ENCODE measurements at regions not wholly inside any gene's neighbourhood (a gene's known extent, or its start where the extent isn't known, plus 50 kb on each side); places are given as distances from the start of the nearest gene placed in this dataset.

DNA sequence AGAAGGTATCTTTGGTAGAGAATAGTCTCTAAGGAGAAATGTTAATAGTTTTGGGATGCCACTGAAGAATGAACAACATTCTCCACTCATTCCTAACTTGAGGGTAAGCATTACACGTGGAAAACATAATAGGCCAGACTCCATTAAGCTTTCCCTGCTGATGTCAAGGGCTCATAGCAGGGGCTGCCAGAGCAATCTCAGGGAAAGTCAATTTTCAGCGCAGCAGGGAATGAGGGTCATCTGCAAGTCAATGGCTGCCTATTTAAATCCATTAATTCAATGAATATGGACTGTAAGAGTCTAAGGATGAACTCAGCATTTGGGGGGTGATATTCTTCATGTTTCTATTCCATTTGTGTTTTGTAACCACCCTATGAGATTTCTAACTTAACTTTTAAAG, 144.2 kb upstream of the ARL4C start:
- H4K20me1 ChIP-seq (ENCODE audit: control insufficient read depth, insufficient read depth) = no peaks in the 10 kb centered on the region
- ChIA-PET POLR2A (no interaction called here), SMC1A (ENCODE audit: uncharacterized antibody, unreplicated experiment) (no interaction called here), RAD21 (ENCODE audit: unreplicated experiment) (no interaction called here), CTCF (no interaction called here)
- H3K79me2 ChIP-seq (ENCODE audit: control insufficient read depth, insufficient read depth, low read length) = no peaks in the 10 kb centered on the region
- no peaks in the 10 kb centered on the region for H3K4me1 ChIP-seq (ENCODE audit: control insufficient read depth, insufficient read depth, low read length)
- H3K9me3 ChIP-seq (replicated peaks; ENCODE audit: control insufficient read depth, insufficient read depth, low read length) = no peaks in the 10 kb centered on the region; the same call in 2 of the 3 replicates
- H3K36me3 ChIP-seq (ENCODE audit: control insufficient read depth in 2 of 2, insufficient read depth in 2 of 2, low read length in 1 of 2) = no peaks in the 10 kb centered on the region
- TF ChIP-seq DPF2 (IDR thresholded peaks at IDR 0.05) = no peak
- no peak overlapping the region for H3K27ac ChIP-seq (ENCODE audit: control insufficient read depth, insufficient read depth)
- ATAC-seq (no peak), DNase-seq (ENCODE audit: low read depth, low spot score) (no peak), FAIRE-seq (no peak)
- H3K27me3 ChIP-seq (replicated peaks in 1 of 2; ENCODE audit: control insufficient read depth in 2 of 2, insufficient read depth in 2 of 2, low read length in 1 of 2) = no peaks in the 10 kb centered on the region
- no peak overlapping the region for H3K4me2 ChIP-seq (ENCODE audit: control insufficient read depth, insufficient read depth)
- H3K4me3 ChIP-seq = no peak overlapping the region
- BruUV-seq (replicated peaks) = no TSS peak
- in situ Hi-C loops (cut with MboI) (no loop called here), intact Hi-C loops (cut with micrococcal nuclease; ENCODE audit: unreplicated experiment) (no loop called here)
- WGBS (ENCODE audit: insufficient coverage, insufficient replicate concordance, low lambda C conversion rate, missing lambda C conversion rate) = 17% methylated on average over 2 of the region's 2 CpGs
- H2AFZ ChIP-seq (ENCODE audit: control insufficient read depth, low read depth, low read length) = no peak overlapping the region
- no peak overlapping the region for H3K9ac ChIP-seq (ENCODE audit: control insufficient read depth, insufficient read depth, low read length)

DNA sequence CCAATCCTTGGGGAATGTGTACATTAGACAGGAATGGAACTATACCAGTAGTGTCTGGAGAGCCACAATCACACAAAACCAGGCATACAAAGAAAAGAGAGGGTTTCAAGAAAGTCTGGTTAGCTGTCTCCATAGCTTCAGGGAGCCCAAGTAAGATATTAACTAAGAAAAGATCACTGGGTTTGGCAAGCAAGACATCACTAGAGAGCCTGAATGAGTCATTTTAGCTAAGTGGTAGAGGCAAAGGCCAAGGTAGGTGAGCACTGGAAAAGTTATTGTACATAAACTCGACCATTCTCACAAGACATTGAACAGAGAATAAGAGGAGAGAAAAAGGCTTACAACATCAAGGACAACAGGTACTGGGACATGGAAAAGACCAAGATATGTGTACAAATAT, 143.8 kb upstream of the ARL4C start:
- Histone ChIP-seq H3K4me3 (no peak overlapping the region), H3K9me3 (replicated peaks; ENCODE audit: control insufficient read depth, insufficient read depth, low read length) (no peaks in the 10 kb centered on the region; the same call in 2 of the 3 replicates), H3K4me2 (ENCODE audit: control insufficient read depth, insufficient read depth) (no peak overlapping the region), H3K27me3 (replicated peaks in 1 of 2; ENCODE audit: control insufficient read depth in 2 of 2, insufficient read depth in 2 of 2, low read length in 1 of 2) (no peaks in the 10 kb centered on the region), H3K4me1 (ENCODE audit: control insufficient read depth, insufficient read depth, low read length) (no peaks in the 10 kb centered on the region), H3K79me2 (ENCODE audit: control insufficient read depth, insufficient read depth, low read length) (no peaks in the 10 kb centered on the region), H4K20me1 (ENCODE audit: control insufficient read depth, insufficient read depth) (no peaks in the 10 kb centered on the region), H2AFZ (ENCODE audit: control insufficient read depth, low read depth, low read length) (no peak overlapping the region), H3K27ac (ENCODE audit: control insufficient read depth, insufficient read depth) (no peak overlapping the region), H3K36me3 (ENCODE audit: control insufficient read depth in 2 of 2, insufficient read depth in 2 of 2, low read length in 1 of 2) (no peaks in the 10 kb centered on the region), H3K9ac (ENCODE audit: control insufficient read depth, insufficient read depth, low read length) (no peak overlapping the region)
- POLR2A ChIA-PET = no interaction called here
- no peak for DNase-seq (ENCODE audit: low read depth, low spot score)
- ATAC-seq = no peak
- TF ChIP-seq RAD51 (IDR thresholded peaks at IDR 0.05) (no peak), TCF7 (IDR thresholded peaks at IDR 0.05; ENCODE audit: borderline replicate concordance) (no peak), NBN (IDR thresholded peaks at IDR 0.05) (no peak), KLF5 (IDR thresholded peaks at IDR 0.05; ENCODE audit: partially characterized antibody) (no peak), ELK1 (IDR thresholded peaks at IDR 0.05; ENCODE audit: low read depth, low read length) (no peak), SMAD5 (IDR thresholded peaks at IDR 0.05; ENCODE audit: low read depth) (no peak), SRF (IDR thresholded peaks at IDR 0.05; ENCODE audit: low read depth in 2 of 2, low read length in 2 of 2) (no peak), RELB (IDR thresholded peaks at IDR 0.05; ENCODE audit: low read depth) (no peak), EGR1 (IDR thresholded peaks at IDR 0.05; ENCODE audit: borderline replicate concordance in 1 of 2, low read depth in 2 of 2, low read length in 2 of 2) (no peak)
- TF ChIP-seq, protein P1, sequence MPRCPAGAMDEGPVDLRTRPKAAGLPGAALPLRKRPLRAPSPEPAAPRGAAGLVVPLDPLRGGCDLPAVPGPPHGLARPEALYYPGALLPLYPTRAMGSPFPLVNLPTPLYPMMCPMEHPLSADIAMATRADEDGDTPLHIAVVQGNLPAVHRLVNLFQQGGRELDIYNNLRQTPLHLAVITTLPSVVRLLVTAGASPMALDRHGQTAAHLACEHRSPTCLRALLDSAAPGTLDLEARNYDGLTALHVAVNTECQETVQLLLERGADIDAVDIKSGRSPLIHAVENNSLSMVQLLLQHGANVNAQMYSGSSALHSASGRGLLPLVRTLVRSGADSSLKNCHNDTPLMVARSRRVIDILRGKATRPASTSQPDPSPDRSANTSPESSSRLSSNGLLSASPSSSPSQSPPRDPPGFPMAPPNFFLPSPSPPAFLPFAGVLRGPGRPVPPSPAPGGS (IDR thresholded peaks at IDR 0.05; ENCODE audit: borderline replicate concordance, insufficient read depth, low read depth, low read length, poor library complexity, severe bottlenecking) = no peak
- CTCF ChIA-PET = interaction anchor here (0.6 kb wide), 2 partner anchors 28 to 138 kb away, joined by 3 read pairs; no protein-coding TSS in a partner anchor
- in situ Hi-C loops (cut with MboI) = no loop called here
- SMC1A ChIA-PET (ENCODE audit: uncharacterized antibody, unreplicated experiment) = no interaction called here
- no TSS peak for BruUV-seq (replicated peaks)
- intact Hi-C loops (cut with micrococcal nuclease; ENCODE audit: unreplicated experiment) = no loop called here
- RAD21 ChIA-PET (ENCODE audit: unreplicated experiment) = no interaction called here
- WGBS (ENCODE audit: insufficient coverage, insufficient replicate concordance, low lambda C conversion rate, missing lambda C conversion rate) = 6% methylated on average over 1 of the region's 1 CpG
- FAIRE-seq = no peak
